GM18505 (cell line): ENCODE measurements at regions not wholly inside any gene's neighbourhood (a gene's known extent, or its start where the extent isn't known, plus 50 kb on each side); places are given as distances from the start of the nearest gene placed in this dataset.

Source experiments
- ATAC-seq: cut with Tn5 transposase; IDR thresholded peaks from one replicate; pipeline ENCODE4 v1.9.1; 2021; ENCODE audit not compliant: unreplicated experiment
- POLR2A ChIP-seq: IDR thresholded peaks from 4 replicates; pipeline ENCODE4 v1.6.1; 2011; ENCODE audit warnings: borderline replicate concordance; ENCODE audit not compliant: insufficient read depth, insufficient read length; ENCODE audit errors: extremely low read depth

GRCh38 chr14:71739273-71739990, 192.8 kb upstream of the RGS6 start:
- TF ChIP-seq POLR2A, result no peak
- no peak for ATAC-seq

- TF ChIP-seq POLR2A, result no peak
- ATAC-seq, result no peak
These were observed 191.0 kb upstream of the RGS6 start for GRCh38 chr14:71741241-71741640.

GRCh38 chr14:71742485-71742884, 189.7 kb upstream of the RGS6 start:
- TF ChIP-seq POLR2A, result no peak
- ATAC-seq, result no peak

- no peak for TF ChIP-seq POLR2A
- no peak for ATAC-seq
These were observed 187.2 kb upstream of the RGS6 start for GRCh38 chr14:71745072-71745471.

- TF ChIP-seq POLR2A, result no peak
- ATAC-seq, result no peak
These were observed 184.0 kb upstream of the RGS6 start for GRCh38 chr14:71748196-71748595.

GRCh38 chr14:71749613-71750238, 182.5 kb upstream of the RGS6 start:
- TF ChIP-seq POLR2A, result no peak
- ATAC-seq, result no peak

GRCh38 chr14:71751264-71751663, 181.0 kb upstream of the RGS6 start:
- TF ChIP-seq POLR2A, result no peak
- ATAC-seq, result no peak

- ATAC-seq, result no peak
- TF ChIP-seq POLR2A, result no peak
These were observed 180.0 kb upstream of the RGS6 start for GRCh38 chr14:71752111-71752738.

GRCh38 chr14:71753126-71753830, 179.0 kb upstream of the RGS6 start:
- TF ChIP-seq POLR2A, result no peak
- no peak for ATAC-seq

- ATAC-seq, result no peak
These were observed 178.3 kb upstream of the RGS6 start for GRCh38 chr14:71753976-71754375.

GRCh38 chr14:71754422-71755095, 177.7 kb upstream of the RGS6 start:
- no peak for TF ChIP-seq POLR2A
- ATAC-seq, result no peak

More at GRCh38 chr14:71753976-71754375, 178.3 kb upstream of the RGS6 start:
- no peak for TF ChIP-seq POLR2A

GRCh38 chr14:71758229-71758951, 173.8 kb upstream of the RGS6 start:
- no peak for ATAC-seq
- TF ChIP-seq POLR2A, result no peak
